NK-92 treated with Interleukin-12 subunit alpha and Interleukin-12 subunit beta, amount 100 ng/mL, for 24 hours (cell line): ENCODE measurements at regions not wholly inside any gene's neighbourhood (a gene's known extent, or its start where the extent isn't known, plus 50 kb on each side); places are given as distances from the start of the nearest gene placed in this dataset.

Experiments
- DNase-seq: peaks from one replicate; lab custom pipeline; 2025; lab: John Stamatoyannopoulos, UW

DNA sequence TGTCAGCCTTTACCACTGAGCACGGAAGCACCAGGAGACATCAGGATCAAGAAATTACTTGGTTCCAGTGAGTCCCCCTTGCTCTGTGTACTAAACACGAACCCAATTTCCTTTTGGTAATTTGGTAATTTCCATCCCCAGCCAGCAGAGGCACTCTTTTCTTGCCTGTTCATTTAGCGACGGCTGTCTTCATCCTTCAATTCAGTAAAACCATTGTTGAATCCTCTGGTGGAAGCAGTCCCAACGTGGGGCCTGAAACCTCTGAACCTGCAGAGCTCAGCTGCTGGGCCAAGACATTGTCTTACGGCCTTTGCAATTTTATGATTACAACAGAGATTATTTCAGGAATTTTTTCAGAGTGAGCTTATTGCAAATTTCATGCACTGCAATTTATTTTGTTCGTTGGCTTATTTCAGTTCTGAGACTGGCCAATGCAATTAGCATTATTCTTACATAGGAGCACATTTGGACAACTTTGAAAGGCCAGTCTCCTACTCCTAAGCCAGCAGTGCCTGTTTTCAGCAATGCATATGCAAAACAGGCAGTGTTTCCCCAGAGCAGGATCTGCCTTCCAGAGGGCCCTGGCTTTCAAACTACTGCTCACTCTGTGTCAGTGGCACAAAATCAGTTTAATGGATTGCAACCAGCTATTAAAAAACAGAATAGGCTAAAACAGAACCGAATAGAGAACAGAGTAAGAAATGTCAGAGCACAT, 372.9 kb upstream of the TMEM132C start:
- no peak for DNase-seq

DNA sequence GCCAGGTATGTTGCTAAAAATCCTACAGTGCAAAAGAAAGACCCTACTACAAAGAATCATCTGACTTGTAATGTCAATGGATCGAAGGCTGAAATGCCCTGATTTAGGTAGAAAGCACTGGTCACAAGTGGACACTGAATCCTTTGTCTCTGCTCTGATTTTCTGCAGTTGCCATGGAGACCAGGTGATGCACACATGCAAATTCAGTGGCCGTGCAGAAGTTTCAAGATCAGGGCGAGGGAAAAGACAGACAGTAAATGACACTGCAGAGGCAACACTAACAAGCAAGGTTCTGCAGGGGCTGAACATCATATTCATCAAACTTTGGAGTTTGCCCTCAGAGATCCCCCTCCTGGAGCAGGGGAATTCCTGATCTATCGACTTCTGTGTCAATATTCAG, 370.3 kb upstream of the TMEM132C start:
- no peak for DNase-seq

DNA sequence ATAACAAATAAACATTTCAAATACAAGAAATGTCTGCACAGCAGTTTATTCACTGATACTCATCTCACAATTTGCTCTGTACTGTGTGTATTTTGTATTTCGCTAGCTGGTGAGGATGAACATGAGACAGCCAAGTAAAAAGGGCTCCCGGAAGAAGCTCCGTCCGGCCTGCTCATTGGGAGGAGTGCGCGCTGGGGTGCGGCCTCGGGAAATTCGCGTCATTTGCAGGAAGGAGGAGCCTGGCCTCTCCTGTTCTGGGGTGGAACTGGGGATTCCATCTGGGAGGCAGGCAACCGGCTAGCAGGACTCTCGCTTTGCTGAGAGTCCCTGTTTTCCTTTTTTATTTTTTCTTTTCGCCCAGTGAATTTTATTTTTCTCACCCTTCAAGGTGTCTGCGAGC, 368.4 kb upstream of the TMEM132C start:
- no peak for DNase-seq

DNA sequence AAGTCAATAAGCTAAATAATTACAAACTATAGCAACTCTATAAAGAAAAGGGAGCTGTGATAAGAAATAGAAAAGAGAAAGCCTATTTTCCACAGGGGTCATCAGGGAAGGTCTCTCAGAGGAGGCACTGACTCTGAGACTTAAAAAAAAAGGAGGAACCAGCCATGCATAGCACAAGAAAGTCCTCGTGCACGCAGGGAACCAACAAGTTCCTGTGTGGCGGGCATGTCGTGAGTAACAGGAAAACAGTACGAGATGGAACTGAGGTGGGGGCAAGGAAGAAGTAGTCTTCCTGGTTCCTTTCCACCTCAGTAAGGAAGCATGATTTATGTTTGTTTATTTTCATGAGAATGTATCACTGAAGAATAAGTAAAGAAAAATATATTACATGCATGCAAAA, 367.0 kb upstream of the TMEM132C start:
- no peak for DNase-seq

GRCh38 chr12:127900386-127900785, 366.6 kb upstream of the TMEM132C start:
- no peak for DNase-seq

GRCh38 chr12:127903146-127903545, 363.8 kb upstream of the TMEM132C start:
- no peak for DNase-seq

GRCh38 chr12:127909041-127909440, 357.9 kb upstream of the TMEM132C start:
- DNase-seq: no peak

DNA sequence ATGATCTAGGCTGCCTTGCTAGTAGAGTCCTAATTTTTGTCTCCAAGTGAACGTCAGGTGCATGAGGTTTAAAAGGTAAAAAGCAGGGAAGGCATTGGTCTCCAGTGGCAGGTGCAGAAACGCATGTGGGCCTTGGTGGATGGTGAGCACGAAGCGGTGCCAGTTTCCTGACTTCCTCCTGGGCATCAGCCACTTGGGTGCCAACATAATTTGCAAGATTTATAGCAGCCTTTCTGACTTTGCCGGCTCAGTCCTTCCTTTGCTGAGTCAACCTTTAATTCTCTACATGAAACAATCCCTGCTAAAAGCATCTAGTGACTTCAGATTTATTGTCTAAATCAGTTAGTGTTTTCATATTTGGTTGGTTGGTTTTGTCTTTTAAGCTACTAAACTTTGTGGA, 355.7 kb upstream of the TMEM132C start:
- DNase-seq: no peak

DNA sequence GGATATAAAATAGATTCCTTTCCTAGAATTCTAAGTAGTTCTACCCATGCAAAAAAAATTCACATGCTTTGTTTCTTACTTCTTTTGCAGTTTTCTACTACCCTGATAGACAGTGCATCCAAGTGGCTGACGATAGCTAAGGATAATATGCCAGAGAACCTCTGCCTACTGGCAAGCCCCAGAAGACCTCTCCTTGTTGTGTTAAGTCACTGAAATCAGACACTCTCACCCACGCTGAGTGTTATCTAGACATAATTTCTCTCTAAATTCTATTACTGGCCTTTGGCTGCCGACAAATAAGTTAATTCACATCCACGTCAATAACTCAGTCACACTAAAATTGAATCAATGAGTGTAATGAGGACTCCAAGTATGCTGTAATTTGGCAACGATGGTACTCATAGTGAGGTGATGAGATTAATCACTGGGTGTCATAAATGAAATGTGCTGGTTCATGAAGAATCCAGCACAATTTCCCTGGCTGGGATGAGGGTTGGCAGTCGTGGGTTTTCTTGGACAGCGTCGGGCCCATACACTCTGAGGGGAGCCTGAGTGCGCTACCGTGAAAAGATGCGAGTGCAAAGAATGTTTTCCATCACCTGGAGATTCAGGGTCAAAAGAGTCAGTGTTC, 354.8 kb upstream of the TMEM132C start:
- DNase-seq: no peak

DNA sequence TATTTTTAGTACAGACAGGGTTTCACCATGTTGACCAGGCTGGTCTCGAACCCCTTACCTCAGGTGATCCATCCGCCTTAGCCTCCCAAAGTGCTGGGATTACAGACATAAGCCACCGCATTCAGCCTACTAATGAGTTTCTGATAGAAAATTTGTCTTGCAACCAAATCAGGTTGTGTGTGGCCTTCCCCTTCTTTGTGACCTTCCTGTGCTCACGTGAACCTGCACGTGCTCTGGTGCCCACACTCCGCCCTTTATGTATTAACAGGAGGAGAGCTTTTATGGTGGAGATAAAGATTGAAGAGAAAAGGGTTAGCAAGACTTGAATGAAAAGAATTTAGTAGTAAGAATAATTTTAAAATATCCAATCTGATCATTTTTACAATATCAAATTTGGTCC, 343.5 kb upstream of the TMEM132C start:
- DNase-seq: no peak

- DNase-seq: no peak
Measured at GRCh38 chr12:127925971-127926370, 341.0 kb upstream of the TMEM132C start.

- DNase-seq: no peak
Measured at GRCh38 chr12:127928178-127928577, 338.8 kb upstream of the TMEM132C start.

GRCh38 chr12:127928615-127929571, 338.1 kb upstream of the TMEM132C start:
- no peak for DNase-seq

GRCh38 chr12:127930122-127930521, 336.8 kb upstream of the TMEM132C start:
- no peak for DNase-seq

DNA sequence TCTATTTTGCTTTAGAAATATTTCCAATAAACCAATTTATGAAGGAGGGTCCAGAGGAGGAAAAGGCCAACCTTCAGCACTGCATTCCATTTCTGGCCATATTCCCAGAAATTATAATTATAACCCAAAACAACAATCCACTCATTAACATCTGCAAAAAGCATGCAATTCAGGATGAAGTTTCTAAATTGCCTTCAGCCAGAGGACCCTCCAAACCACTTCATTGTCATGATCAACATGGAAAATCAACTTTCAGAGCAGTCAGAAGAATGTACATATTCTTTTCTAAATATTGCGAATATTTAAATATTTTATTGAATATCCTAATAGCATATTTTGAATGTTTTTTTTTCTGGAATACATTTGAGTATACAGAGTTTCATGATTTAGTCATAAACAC, 332.6 kb upstream of the TMEM132C start:
- no peak for DNase-seq

GRCh38 chr12:127936463-127936862, 330.5 kb upstream of the TMEM132C start:
- DNase-seq: no peak

DNA sequence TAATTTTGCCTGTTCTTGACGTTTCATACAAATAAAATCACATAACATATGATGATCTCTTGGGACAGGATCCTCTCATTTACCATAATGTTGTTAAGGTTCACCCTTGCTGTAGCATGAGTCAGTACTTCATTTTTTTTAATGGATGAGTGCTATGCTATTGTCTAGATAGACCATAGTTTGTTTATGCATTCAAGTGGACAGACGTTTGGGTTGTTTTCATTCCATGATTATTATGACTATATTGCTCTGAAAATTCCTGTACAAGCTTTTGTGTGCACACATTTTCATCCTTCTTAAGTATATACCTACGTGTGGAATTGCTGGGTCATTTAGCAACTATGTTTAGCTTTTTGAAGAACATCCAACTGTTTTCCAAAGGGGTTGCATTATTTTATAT, 325.6 kb upstream of the TMEM132C start:
- DNase-seq: no peak

DNA sequence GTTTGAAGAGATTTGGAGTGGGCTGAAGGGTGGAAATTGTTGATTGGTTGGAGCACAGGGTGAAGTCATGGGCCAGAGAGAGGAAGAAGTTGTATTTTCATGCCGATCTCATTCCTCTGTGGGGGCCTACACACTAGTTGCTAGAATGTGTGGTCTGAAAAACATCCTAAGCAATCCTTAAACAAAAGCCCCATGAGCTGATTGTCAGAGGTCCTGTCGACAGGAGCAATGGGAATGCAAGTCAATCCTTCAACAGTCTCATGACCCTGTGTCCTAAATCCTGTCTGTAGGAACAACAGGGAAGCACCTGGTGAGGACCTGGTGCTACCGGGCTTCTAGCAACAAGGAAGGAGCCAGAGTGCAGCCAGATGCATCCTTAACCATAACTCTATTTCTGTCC, 324.0 kb upstream of the TMEM132C start:
- no peak for DNase-seq

DNA sequence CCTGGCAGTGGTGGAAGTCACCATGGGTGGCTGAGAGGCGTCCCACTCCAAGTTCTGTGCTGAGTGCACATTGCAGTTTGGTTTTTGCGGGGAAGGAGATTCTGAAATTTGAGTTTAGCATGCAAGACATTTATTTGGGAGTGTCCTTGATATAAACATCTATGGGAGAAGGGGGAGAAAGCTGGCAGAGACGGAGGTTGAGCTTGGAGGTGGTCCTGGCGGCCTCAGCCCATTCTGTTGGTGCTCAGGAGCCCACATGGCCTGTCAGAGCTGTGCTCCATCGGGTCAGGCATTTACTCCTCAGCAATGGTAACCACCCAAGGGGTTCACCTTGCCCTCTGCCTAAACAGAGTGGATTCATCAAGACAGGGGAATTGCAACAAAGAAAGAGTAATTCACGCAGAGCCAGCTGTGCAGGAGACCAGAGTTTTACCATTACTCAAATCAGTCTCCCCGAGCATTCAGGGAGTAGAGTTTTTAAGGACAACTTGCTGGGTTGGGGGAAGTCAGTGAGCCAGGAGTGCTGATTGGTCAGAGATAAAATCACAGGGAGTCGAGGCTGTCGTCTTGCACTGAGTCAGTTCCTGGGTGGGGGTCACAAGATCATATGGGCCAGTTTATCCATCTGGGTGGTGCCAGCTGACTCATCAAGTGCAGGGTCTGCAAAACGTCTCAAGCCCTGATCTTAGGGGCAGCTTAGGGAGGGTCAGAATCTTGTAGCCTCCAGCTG, 323.3 kb upstream of the TMEM132C start:
- no peak for DNase-seq

- DNase-seq: no peak
Measured at GRCh38 chr12:127944211-127944899, 322.6 kb upstream of the TMEM132C start.

DNA sequence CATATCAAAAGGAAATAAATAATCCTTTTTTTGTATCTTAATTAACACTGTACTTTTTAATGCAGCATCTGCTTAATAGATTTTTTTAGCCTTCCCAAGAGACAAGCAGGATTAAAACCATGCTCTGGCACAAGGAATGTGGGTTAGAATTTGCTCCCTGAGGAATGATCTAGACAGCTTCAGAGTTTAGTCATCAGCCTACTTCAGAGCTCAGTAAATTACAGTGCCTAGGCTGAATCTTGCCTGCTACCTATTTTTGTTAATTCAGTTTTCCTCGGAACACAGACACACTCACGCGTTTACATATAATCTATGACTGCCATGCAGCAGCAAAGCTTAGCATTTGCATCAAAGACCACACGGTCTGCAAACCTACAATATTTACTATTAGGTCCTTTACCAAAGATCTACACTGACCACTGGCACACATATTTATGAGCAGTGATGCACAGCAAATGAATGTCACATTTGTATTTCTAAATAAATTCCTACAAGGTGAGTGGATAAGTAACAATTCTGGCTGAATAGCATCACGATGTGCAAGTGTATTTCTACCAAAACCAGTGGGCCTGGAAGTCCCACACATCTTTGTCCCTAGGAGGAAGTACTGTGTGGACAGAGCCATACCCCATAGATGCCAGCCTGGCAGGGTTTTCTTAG, 309.8 kb upstream of the TMEM132C start:
- DNase-seq: no peak
